Bronchial epithelial cell (primary cell): ENCODE measurements at regions not wholly inside any gene's neighbourhood (a gene's known extent, or its start where the extent isn't known, plus 50 kb on each side); places are given as distances from the start of the nearest gene placed in this dataset.

Experiments
- DNase-seq: peaks from one replicate; pipeline ENCODE4 v3.0.0-alpha.2; 2010; ENCODE audit warnings: low read depth
- FAIRE-seq: peaks from 2 replicates; lab custom pipeline; 2011; peaks lifted over from hg19 to GRCh38; lab: Jason Lieb, UNC
- H3K27me3 ChIP-seq: 2 replicates; pipeline ENCODE4 v1.5.1; 2011; ENCODE audit warnings: low read length; ENCODE audit not compliant: control insufficient read depth, insufficient read depth
- H3K36me3 ChIP-seq: 2 replicates; pipeline ENCODE4 v1.5.1; 2011; ENCODE audit warnings: low read length; ENCODE audit not compliant: control insufficient read depth, insufficient read depth
- H3K4me3 ChIP-seq: 2 replicates; pipeline ENCODE4 v1.5.1; 2011; ENCODE audit warnings: mild to moderate bottlenecking, low read depth, low read length, control low read depth
- TF ChIP-seq, protein P1 (sequence below): IDR thresholded peaks from 2 replicates; pipeline ENCODE4 v1.5.1; 2011; ENCODE audit warnings: mild to moderate bottlenecking, moderate library complexity, low read length, control low read depth, inconsistent platforms; ENCODE audit not compliant: insufficient read depth, severe bottlenecking

DNA sequence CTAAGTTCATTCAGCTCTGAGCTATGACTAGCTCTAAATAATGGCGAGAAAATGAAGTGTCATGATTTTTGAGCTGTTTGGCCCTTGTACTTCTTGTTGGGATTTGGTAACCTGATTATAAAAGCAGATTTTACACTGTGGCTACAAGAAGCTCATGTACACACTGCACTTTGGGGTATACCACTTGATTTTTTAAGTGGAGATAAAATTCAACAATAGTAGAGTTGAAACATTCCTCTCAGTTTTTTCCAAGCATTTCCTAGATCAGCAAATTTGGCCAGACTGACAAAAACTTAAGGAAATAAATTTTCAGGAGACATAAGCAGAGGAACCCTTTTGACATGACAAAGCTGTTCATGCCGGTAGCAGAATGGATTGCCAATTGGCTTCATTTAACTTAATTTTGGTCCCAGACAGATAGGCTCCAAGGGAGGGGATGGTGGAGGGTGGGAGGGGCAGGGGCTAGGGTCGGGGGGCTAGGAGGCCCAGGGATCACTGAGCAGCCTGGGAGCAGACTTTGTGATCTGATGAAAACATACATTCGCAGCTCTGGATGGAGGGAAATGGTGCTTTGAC lies 575.9 kb downstream of the METTL15 start:
- no peak overlapping the region for H3K4me3 ChIP-seq
- DNase-seq = no peak
- TF ChIP-seq, protein P1, sequence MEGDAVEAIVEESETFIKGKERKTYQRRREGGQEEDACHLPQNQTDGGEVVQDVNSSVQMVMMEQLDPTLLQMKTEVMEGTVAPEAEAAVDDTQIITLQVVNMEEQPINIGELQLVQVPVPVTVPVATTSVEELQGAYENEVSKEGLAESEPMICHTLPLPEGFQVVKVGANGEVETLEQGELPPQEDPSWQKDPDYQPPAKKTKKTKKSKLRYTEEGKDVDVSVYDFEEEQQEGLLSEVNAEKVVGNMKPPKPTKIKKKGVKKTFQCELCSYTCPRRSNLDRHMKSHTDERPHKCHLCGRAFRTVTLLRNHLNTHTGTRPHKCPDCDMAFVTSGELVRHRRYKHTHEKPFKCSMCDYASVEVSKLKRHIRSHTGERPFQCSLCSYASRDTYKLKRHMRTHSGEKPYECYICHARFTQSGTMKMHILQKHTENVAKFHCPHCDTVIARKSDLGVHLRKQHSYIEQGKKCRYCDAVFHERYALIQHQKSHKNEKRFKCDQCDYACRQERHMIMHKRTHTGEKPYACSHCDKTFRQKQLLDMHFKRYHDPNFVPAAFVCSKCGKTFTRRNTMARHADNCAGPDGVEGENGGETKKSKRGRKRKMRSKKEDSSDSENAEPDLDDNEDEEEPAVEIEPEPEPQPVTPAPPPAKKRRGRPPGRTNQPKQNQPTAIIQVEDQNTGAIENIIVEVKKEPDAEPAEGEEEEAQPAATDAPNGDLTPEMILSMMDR = no peak
- no peaks in the 10 kb centered on the region for H3K27me3 ChIP-seq
- no peaks in the 10 kb centered on the region for H3K36me3 ChIP-seq
- no peak for FAIRE-seq

DNA sequence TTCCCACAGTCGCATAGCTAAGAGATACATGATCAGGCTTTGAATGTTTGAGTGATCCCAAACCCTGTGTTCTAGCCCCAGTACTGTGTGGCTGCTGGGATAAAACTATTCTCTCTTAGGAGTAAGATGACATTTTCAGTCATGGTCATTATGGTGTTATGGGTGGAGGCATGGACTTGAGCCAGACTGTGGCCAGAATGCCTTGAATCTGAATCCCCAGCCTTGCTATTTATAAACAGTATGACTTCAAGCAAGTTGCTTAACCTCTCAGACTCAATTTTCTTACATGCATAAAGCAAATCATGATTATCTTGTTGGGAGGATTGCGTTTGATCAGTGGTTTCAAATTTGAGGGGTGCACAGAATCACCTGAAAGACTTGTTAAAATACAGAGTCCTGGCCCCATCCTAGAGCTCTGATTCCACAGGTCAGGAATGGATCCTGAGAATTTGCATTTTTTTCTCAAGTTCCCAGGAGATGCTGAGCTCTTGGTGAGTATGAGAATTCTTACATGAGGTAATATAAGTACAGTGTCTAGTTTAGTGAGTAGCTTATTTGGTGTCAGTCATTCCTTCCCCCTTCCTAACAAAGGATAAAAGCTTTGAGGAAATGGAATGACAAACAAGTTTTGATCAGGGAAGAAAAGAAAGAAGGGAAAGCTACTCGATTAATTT lies 571.7 kb downstream of the METTL15 start:
- TF ChIP-seq, protein P1 = no peak
- FAIRE-seq (no peak), DNase-seq (no peak)
- H3K4me3 ChIP-seq = no peak overlapping the region
- no peaks in the 10 kb centered on the region for H3K36me3 ChIP-seq
- no peaks in the 10 kb centered on the region for H3K27me3 ChIP-seq

DNA sequence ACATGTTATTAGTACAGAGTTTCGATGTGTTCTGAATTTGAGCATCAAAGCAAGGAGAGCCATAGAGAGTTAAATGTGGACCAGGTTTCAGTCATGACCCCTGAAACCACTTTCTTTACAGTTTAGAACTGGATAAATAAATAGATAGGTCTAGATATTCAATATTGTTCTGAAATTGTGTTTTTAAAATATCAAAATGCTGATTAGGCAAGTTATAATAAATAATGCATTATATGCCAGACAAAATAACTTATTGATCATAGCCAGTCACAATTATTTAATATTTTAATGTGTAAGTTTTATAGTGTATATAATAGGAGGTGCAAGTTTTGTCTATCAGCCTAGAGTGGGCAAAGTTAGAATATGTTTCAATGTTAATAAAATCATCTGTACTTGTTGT lies 569.5 kb downstream of the METTL15 start:
- Histone ChIP-seq H3K36me3 (no peaks in the 10 kb centered on the region), H3K27me3 (no peaks in the 10 kb centered on the region), H3K4me3 (no peak overlapping the region)
- TF ChIP-seq, protein P1 = no peak
- no peak for DNase-seq
- no peak for FAIRE-seq

DNA sequence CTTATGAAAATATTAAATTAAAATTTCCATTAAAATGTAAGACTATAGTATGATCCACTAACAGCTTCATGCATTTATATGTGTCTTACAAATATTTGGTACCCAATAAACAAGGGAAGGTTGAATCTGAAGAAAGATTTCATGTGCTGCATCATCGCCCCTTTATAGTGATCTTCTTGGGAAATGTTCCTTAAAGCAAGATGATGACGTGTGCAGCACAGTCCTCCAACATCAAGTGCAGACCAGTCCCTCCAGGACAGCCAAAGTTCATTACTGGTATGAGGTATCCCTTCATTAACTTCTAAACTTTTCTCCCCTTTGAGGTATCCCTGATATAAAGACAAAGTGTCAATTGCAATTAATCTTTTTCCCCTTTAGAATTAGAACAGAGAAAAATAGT lies 567.0 kb downstream of the METTL15 start:
- no peak for FAIRE-seq
- no peak for DNase-seq

DNA sequence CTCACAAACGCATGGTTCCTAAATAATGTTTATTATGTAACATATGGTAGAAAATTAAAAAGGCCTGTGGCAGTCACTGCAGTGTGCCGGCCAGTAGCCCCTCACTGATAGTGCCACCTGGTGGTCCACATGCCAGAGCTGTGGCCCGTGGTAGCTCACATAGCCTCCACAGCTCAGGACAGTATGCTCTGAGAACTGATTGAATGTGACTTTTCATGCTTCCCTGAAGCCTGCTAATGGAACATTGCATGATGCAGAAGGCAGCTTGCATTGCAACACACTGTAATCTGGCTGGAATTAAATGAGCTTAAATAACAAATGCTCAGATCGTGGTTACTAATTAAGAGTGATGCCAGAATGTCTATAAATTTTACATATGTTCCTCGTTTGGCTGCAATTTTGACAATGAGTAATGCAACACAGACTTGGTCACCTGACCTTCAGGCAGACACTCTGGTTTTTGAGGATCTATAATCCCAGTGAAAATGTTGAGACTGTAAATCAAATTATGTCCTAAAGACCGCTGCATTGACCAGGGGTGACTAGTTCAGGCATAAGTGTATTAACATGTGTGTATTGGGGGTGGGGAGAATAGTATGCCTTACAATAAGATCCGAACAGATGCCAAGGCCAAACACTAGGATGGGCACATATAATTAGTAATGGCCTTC lies 566.4 kb downstream of the METTL15 start:
- H3K36me3 ChIP-seq = no peaks in the 10 kb centered on the region
- H3K4me3 ChIP-seq = no peak overlapping the region
- no peak for DNase-seq
- TF ChIP-seq, protein P1 = peak; percentile 6
- no peak for FAIRE-seq
- H3K27me3 ChIP-seq = no peaks in the 10 kb centered on the region

More for the DNA sequence above, 567.0 kb downstream of the METTL15 start:
- H3K4me3 ChIP-seq = no peak overlapping the region
- no peaks in the 10 kb centered on the region for H3K36me3 ChIP-seq
- no peaks in the 10 kb centered on the region for H3K27me3 ChIP-seq
- TF ChIP-seq, protein P1 = no peak
